Endothelial cell of umbilical vein (primary cell): ENCODE measurements at regions not wholly inside any gene's neighbourhood (a gene's known extent, or its start where the extent isn't known, plus 50 kb on each side); places are given as distances from the start of the nearest gene placed in this dataset.

Experiments
- BruUV-seq: library from RNA; stranded (reverse); fragments of 400-500 nt; replicated peaks from 2 replicates; lab custom pipeline; 2021; lab: Mats Ljungman, UMichigan
- CTCF ChIA-PET: fragments of 300-600, 350-600 bp; sonication (Branson Sonifier 250); formaldehyde crosslinking; loops from one replicate; lab custom pipeline; 2021; ENCODE audit warnings: antibody characterized with exemption, inconsistent platforms; lab: Charles Lee
- POLR2A ChIA-PET: fragments of 300-600, 350-600 bp; sonication (Branson Sonifier 250); formaldehyde crosslinking; loops from one replicate; lab custom pipeline; 2021; ENCODE audit warnings: antibody characterized with exemption, inconsistent platforms; lab: Charles Lee
- DNase-seq: peaks from one replicate; pipeline ENCODE4 v3.0.0-alpha.2; 2011; ENCODE audit warnings: low read depth, low spot score
- FAIRE-seq: peaks from 2 replicates; lab custom pipeline; 2011; peaks lifted over from hg19 to GRCh38; lab: Jason Lieb, UNC
- H2AFZ ChIP-seq: 2 replicates; pipeline ENCODE4 v1.6.0; 2012; ENCODE audit warnings: low read depth, low read length, control low read depth, inconsistent platforms
- H3K27ac ChIP-seq: 2 replicates; pipeline ENCODE4 v1.5.1; 2011; ENCODE audit warnings: low read depth, mild to moderate bottlenecking, control low read depth, low read length, moderate library complexity; ENCODE audit not compliant: insufficient read depth
- H3K27me3 ChIP-seq, 2 experiments: 2 replicates each; pipeline versions ENCODE4 v1.6.0 to v1.6.1; 2011; ENCODE audit warnings: low read length in 2 of 2, mixed read lengths in 1 of 2; ENCODE audit not compliant: control insufficient read depth in 2 of 2, insufficient read depth in 2 of 2
- H3K36me3 ChIP-seq, 2 experiments: 2 replicates in 1 of 2; 3 replicates in 1 of 2; pipeline ENCODE4 v1.5.1; 2011; ENCODE audit warnings: low read length in 2 of 2, mild to moderate bottlenecking in 1 of 2, moderate library complexity in 1 of 2; ENCODE audit not compliant: control insufficient read depth in 2 of 2, insufficient read depth in 2 of 2; ENCODE audit errors: extremely low read depth in 1 of 2
- H3K4me1 ChIP-seq: 3 replicates; pipeline ENCODE4 v1.5.1; 2011; ENCODE audit warnings: mild to moderate bottlenecking, low read length; ENCODE audit not compliant: control insufficient read depth, insufficient read depth; ENCODE audit errors: extremely low read depth
- H3K4me2 ChIP-seq: 2 replicates; pipeline ENCODE4 v1.6.1; 2011; ENCODE audit warnings: low read length, control low read depth, mixed read lengths; ENCODE audit not compliant: insufficient read depth
- H3K4me3 ChIP-seq, 3 experiments: fragments of 200-600 bp in 1 of 3; sonication (generic), shearing (Covaris generic) in 1 of 3; replicated peaks in 1 of 3; 2 replicates each; pipeline ENCODE4 v1.5.1; 2011 to 2016; ENCODE audit warnings: control low read depth in 3 of 3, low read length in 3 of 3, mild to moderate bottlenecking in 2 of 3, inconsistent platforms in 1 of 3, low read depth in 1 of 3, moderate library complexity in 1 of 3; ENCODE audit not compliant: insufficient read depth in 1 of 3
- H3K79me2 ChIP-seq: 2 replicates; pipeline ENCODE4 v1.6.0; 2012; ENCODE audit warnings: low read length, inconsistent platforms; ENCODE audit not compliant: control insufficient read depth, insufficient read depth
- H3K9ac ChIP-seq: replicated peaks from 2 replicates; pipeline ENCODE3; 2011; ENCODE audit warnings: low read length, control low read depth; ENCODE audit not compliant: insufficient read depth; ENCODE audit errors: extremely low read depth
- H3K9me1 ChIP-seq: replicated peaks from 3 replicates; pipeline ENCODE4 v1.6.0; 2011; ENCODE audit warnings: mild to moderate bottlenecking, low read length; ENCODE audit not compliant: control insufficient read depth, insufficient read depth; ENCODE audit errors: extremely low read depth
- H3K9me3 ChIP-seq: replicated peaks from 2 replicates; pipeline ENCODE4 v1.5.1; 2012; ENCODE audit warnings: low read length, inconsistent platforms; ENCODE audit not compliant: control insufficient read depth, insufficient read depth
- H4K20me1 ChIP-seq: replicated peaks from 2 replicates; pipeline ENCODE3; 2011; ENCODE audit warnings: mild to moderate bottlenecking, low read length; ENCODE audit not compliant: control insufficient read depth, insufficient read depth; ENCODE audit errors: extremely low read depth
- EZH2 ChIP-seq: IDR thresholded peaks from 2 replicates; pipeline ENCODE4 v1.6.1; 2012; ENCODE audit warnings: borderline replicate concordance, low read depth, mild to moderate bottlenecking, moderate library complexity, low read length, inconsistent platforms; ENCODE audit not compliant: severe bottlenecking
- FOS ChIP-seq: IDR thresholded peaks from 2 replicates; pipeline ENCODE4 v1.6.1; 2011; ENCODE audit warnings: mild to moderate bottlenecking, low read length, moderate library complexity, borderline replicate concordance; ENCODE audit not compliant: insufficient read depth
- GATA2 ChIP-seq: IDR thresholded peaks from 2 replicates; pipeline ENCODE4 v1.7.0; 2011; ENCODE audit warnings: low read depth, mild to moderate bottlenecking, moderate library complexity, mixed read lengths, low read length; ENCODE audit not compliant: insufficient read length, insufficient read depth
- JUN ChIP-seq: IDR thresholded peaks from 2 replicates; pipeline ENCODE4 v1.6.1; 2011; ENCODE audit warnings: borderline replicate concordance, low read depth; ENCODE audit not compliant: insufficient read length, insufficient read depth
- MAX ChIP-seq: IDR thresholded peaks from 2 replicates; pipeline ENCODE4 v1.6.1; 2011; ENCODE audit not compliant: insufficient read depth, insufficient read length
- MYC ChIP-seq: IDR thresholded peaks from one replicate; pipeline ENCODE4 v1.6.1; 2011; ENCODE audit warnings: mild to moderate bottlenecking, low read depth, low read length
- POLR2A ChIP-seq: IDR thresholded peaks from 2 replicates; pipeline ENCODE4 v1.6.1; 2012; ENCODE audit warnings: low read depth, mild to moderate bottlenecking, control low read depth, low read length
- POLR2AphosphoS5 ChIP-seq: IDR thresholded peaks from 2 replicates; pipeline ENCODE4 v1.6.1; 2012; ENCODE audit warnings: low read depth, mild to moderate bottlenecking, control low read depth, low read length, moderate library complexity; ENCODE audit not compliant: insufficient read depth
- dilution Hi-C: fragments of 300-500 bp; cut with MboI; formaldehyde crosslinking; loops from one replicate; pipeline ENCODE4 v1.15.0; 2019; ENCODE audit warnings: low sequenced_read_pairs; ENCODE audit not compliant: extremely low pct_ligation_motif_present
- intact Hi-C: fragments of 100-400 bp; cut with micrococcal nuclease; formaldehyde crosslinking; loops from one replicate; pipeline ENCODE4 v1.10.0; 2022
- TF ChIP-seq, protein P1 (sequence below), 2 donors: IDR thresholded peaks; 1 replicate in 1 of 2; 2 replicates in 1 of 2; pipeline ENCODE4 v1.5.1; 2011; ENCODE audit warnings: low read length in 2 of 2, mild to moderate bottlenecking in 2 of 2, moderate library complexity in 2 of 2, control low read depth in 1 of 2, inconsistent platforms in 1 of 2, low read depth in 1 of 2; ENCODE audit not compliant: insufficient read depth in 1 of 2; ENCODE audit errors: extremely low read depth in 1 of 2

GRCh38 chr6:101326411-101326810 lies 67.1 kb upstream of the GRIK2 start:
- no peak overlapping the region for H3K9ac ChIP-seq
- no peak for DNase-seq
- no peaks in the 10 kb centered on the region for H3K9me1 ChIP-seq
- H3K27ac ChIP-seq, result no peak overlapping the region
- no peak for TF ChIP-seq GATA2
- no peak for TF ChIP-seq POLR2AphosphoS5
- no peak for TF ChIP-seq MAX
- TF ChIP-seq POLR2A, result no peak
- TF ChIP-seq MYC, result no peak
- no peak for TF ChIP-seq JUN
- TF ChIP-seq EZH2, result no peak
- no peak for TF ChIP-seq FOS
- TF ChIP-seq, protein P1, sequence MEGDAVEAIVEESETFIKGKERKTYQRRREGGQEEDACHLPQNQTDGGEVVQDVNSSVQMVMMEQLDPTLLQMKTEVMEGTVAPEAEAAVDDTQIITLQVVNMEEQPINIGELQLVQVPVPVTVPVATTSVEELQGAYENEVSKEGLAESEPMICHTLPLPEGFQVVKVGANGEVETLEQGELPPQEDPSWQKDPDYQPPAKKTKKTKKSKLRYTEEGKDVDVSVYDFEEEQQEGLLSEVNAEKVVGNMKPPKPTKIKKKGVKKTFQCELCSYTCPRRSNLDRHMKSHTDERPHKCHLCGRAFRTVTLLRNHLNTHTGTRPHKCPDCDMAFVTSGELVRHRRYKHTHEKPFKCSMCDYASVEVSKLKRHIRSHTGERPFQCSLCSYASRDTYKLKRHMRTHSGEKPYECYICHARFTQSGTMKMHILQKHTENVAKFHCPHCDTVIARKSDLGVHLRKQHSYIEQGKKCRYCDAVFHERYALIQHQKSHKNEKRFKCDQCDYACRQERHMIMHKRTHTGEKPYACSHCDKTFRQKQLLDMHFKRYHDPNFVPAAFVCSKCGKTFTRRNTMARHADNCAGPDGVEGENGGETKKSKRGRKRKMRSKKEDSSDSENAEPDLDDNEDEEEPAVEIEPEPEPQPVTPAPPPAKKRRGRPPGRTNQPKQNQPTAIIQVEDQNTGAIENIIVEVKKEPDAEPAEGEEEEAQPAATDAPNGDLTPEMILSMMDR (IDR thresholded peaks at IDR 0.05; ENCODE audit: extremely low read depth in 1 of 2, insufficient read depth in 1 of 2, low read depth in 1 of 2, low read length in 2 of 2), result no peak
- POLR2A ChIA-PET, result no interaction called here
- CTCF ChIA-PET, result no interaction called here
- H3K79me2 ChIP-seq, result no peaks in the 10 kb centered on the region
- no peak overlapping the region for H2AFZ ChIP-seq
- dilution Hi-C loops (no loop called here), intact Hi-C loops (no loop called here)
- H3K9me3 ChIP-seq, result no peaks in the 10 kb centered on the region
- no peaks in the 10 kb centered on the region for H3K36me3 ChIP-seq
- H3K4me3 ChIP-seq, result no peak overlapping the region
- H3K27me3 ChIP-seq, result no peaks in the 10 kb centered on the region
- no peak overlapping the region for H3K4me2 ChIP-seq
- BruUV-seq, result no TSS peak
- H3K4me1 ChIP-seq, result no peaks in the 10 kb centered on the region
- FAIRE-seq, result no peak
- H4K20me1 ChIP-seq, result no peaks in the 10 kb centered on the region
